ENCODE measurements at regions not wholly inside any gene's neighbourhood (a gene's known extent, or its start where the extent isn't known, plus 50 kb on each side); places are given as distances from the start of the nearest gene placed in this dataset.

- TF ChIP-seq CTCF (IDR thresholded peaks at IDR 0.05) (no peak), POLR2A (IDR thresholded peaks at IDR 0.05) (no peak)
Measured at GRCh38 chr13:62137629-62138405, 722.2 kb upstream of the PCDH20 start.
